Bronchial epithelial cell (primary cell): ENCODE measurements at regions not wholly inside any gene's neighbourhood (a gene's known extent, or its start where the extent isn't known, plus 50 kb on each side); places are given as distances from the start of the nearest gene placed in this dataset.

Experiments used
- DNase-seq: peaks from one replicate; pipeline ENCODE4 v3.0.0-alpha.2; 2010; ENCODE audit warnings: low read depth
- FAIRE-seq: peaks from 2 replicates; lab custom pipeline; 2011; peaks lifted over from hg19 to GRCh38; lab: Jason Lieb, UNC
- H3K27me3 ChIP-seq: 2 replicates; pipeline ENCODE4 v1.5.1; 2011; ENCODE audit warnings: low read length; ENCODE audit not compliant: control insufficient read depth, insufficient read depth
- H3K36me3 ChIP-seq: 2 replicates; pipeline ENCODE4 v1.5.1; 2011; ENCODE audit warnings: low read length; ENCODE audit not compliant: control insufficient read depth, insufficient read depth
- H3K4me3 ChIP-seq: 2 replicates; pipeline ENCODE4 v1.5.1; 2011; ENCODE audit warnings: mild to moderate bottlenecking, low read depth, low read length, control low read depth
- CTCF ChIP-seq: IDR thresholded peaks from 2 replicates; pipeline ENCODE4 v1.5.1; 2011; ENCODE audit warnings: mild to moderate bottlenecking, moderate library complexity, low read length, control low read depth, inconsistent platforms; ENCODE audit not compliant: insufficient read depth, severe bottlenecking

GRCh38 chr12:105428793-105429395 lies 98.4 kb downstream of the C12orf75 start:
- no peaks in the 10 kb centered on the region for H3K27me3 ChIP-seq
- FAIRE-seq (no peak), DNase-seq (peak; percentile 68)
- no peaks in the 10 kb centered on the region for H3K36me3 ChIP-seq
- TF ChIP-seq CTCF, result no peak
- H3K4me3 ChIP-seq, result no peak overlapping the region

- Histone ChIP-seq H3K36me3 (no peaks in the 10 kb centered on the region), H3K27me3 (no peaks in the 10 kb centered on the region), H3K4me3 (no peak overlapping the region)
- FAIRE-seq, result no peak
- TF ChIP-seq CTCF, result no peak
- DNase-seq, result no peak
Observed at GRCh38 chr12:105429511-105429910, 99.0 kb downstream of the C12orf75 start.

- TF ChIP-seq CTCF, result no peak
- no peaks in the 10 kb centered on the region for H3K27me3 ChIP-seq
- FAIRE-seq (no peak), DNase-seq (no peak)
- H3K4me3 ChIP-seq, result no peak overlapping the region
- no peaks in the 10 kb centered on the region for H3K36me3 ChIP-seq
Observed at GRCh38 chr12:105431537-105432100, 101.1 kb downstream of the C12orf75 start.

- FAIRE-seq (no peak), DNase-seq (peak; percentile 96)
- no peaks in the 10 kb centered on the region for H3K27me3 ChIP-seq
- no peak overlapping the region for H3K4me3 ChIP-seq
- TF ChIP-seq CTCF, result no peak
- H3K36me3 ChIP-seq, result no peaks in the 10 kb centered on the region
Observed at GRCh38 chr12:105433804-105434203, 103.3 kb downstream of the C12orf75 start.

- TF ChIP-seq CTCF, result no peak
- H3K36me3 ChIP-seq, result no peaks in the 10 kb centered on the region
- DNase-seq (no peak), FAIRE-seq (no peak)
- H3K27me3 ChIP-seq, result no peaks in the 10 kb centered on the region
- no peak overlapping the region for H3K4me3 ChIP-seq
Observed at GRCh38 chr12:105436636-105437035, 106.1 kb downstream of the C12orf75 start.

GRCh38 chr12:105440037-105440664 lies 109.7 kb downstream of the C12orf75 start:
- no peaks in the 10 kb centered on the region for H3K36me3 ChIP-seq
- H3K27me3 ChIP-seq, result no peaks in the 10 kb centered on the region
- H3K4me3 ChIP-seq, result no peak overlapping the region
- FAIRE-seq (no peak), DNase-seq (no peak)
- TF ChIP-seq CTCF, result no peak
